NCI-H2171 treated with DMSO at 0.1 percent for 48 hours (cell line): ENCODE measurements at regions not wholly inside any gene's neighbourhood (a gene's known extent, or its start where the extent isn't known, plus 50 kb on each side); places are given as distances from the start of the nearest gene placed in this dataset.
"Not testable (repeated sequence)": the region's sequence is repeated elsewhere in the genome, so short reads cannot be mapped to it uniquely, and the experiment has no call there.

Experiments used
- DNase-seq: peaks from one replicate; lab custom pipeline; 2025; lab: John Stamatoyannopoulos, UW

GRCh38 chr13:76829572-76830327 is 56.5 kb downstream of the KCTD12 start:
- DNase-seq: no peak

DNA sequence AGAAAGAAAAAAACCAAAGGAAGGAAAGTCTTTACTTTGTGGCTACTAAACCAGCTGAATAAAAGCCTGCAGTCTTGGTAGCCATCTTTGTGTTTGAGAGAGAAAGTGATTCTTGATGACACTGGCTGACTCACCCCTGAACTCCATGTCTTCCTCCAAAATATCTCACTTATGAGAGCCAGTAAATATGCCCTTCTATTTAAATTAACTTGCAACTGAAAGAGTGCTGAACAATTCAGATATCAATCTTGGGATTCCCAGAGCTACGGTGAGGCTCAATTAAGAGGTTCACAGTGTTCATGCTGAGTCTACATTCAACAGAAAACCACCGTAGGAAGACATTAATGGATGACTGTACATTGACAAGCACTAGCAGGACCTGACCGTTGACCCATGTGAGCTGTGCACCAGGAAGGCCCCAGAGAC is 57.9 kb downstream of the KCTD12 start:
- no peak for DNase-seq

- no peak for DNase-seq
Observed at GRCh38 chr13:76826527-76826926, 59.7 kb downstream of the KCTD12 start.

GRCh38 chr13:76825430-76825829 is 60.8 kb downstream of the KCTD12 start:
- DNase-seq: no peak

DNA sequence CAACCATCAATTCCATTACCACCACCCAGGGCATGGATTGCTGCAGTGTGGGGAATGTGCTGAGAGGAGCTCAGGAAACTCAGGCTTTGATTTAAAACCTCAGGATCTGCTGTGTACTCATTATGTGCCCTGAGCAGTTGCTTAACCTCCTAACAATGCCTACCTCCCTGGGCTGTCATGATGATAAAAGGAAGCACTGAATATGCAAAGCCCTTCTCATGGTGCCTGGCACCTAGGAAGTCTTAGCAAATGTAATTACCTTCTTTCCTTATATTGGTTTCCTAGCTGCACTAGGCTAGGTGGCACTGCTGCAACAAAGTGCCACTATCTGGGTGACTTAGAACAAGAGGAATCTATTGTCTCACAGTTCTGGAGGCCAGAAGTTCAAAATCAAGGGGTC is 62.2 kb downstream of the KCTD12 start:
- DNase-seq: no peak

GRCh38 chr13:76822698-76823267 is 63.4 kb downstream of the KCTD12 start:
- peak; percentile 11 for DNase-seq

DNA sequence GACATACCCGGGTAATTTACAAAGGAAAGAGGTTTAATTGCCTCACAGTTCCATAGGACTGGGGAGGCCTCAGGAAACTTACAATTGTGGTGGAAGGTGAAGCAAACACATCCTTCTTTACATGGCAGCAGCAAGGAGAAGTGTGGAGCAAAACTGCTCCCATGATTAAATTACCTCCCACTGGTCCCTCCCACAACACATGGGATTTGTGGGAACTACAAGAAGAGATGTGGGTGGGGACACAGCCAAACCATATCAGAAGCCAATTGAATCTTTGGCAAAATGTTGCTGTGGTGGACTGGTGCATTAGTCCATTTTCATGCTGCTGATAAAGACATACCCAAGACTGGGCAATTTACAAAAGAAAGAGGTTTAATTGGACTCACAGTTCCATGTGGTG is 65.0 kb downstream of the KCTD12 start:
- not testable (repeated sequence) for DNase-seq

GRCh38 chr13:76820759-76821158 is 65.4 kb downstream of the KCTD12 start:
- no peak for DNase-seq

DNA sequence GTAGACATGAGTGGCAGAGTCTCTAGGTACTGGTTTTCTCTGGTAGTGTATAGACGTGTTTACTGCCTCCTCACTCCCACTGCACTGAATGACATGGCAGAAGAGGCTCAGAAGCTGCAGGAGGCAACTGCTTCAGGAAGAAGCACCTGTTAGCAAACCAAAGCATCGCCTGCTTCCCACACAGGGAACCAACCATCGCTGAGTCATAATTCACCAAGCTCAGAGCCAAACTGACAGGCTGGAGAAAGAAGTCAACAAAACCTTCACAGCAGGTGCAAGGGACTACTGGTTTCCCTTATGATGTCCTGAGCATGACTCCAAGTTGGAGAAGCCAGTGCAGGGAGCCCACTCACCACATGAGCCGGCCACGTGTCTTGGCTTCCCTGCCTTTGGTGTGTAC is 69.8 kb downstream of the KCTD12 start:
- DNase-seq: no peak

GRCh38 chr13:76815344-76815743 is 70.9 kb downstream of the KCTD12 start:
- DNase-seq: no peak

- DNase-seq: peak; percentile 49
Observed at GRCh38 chr13:76813891-76814290, 72.3 kb downstream of the KCTD12 start.

- DNase-seq: no peak
Observed at GRCh38 chr13:76813000-76813691, 73.1 kb downstream of the KCTD12 start.

DNA sequence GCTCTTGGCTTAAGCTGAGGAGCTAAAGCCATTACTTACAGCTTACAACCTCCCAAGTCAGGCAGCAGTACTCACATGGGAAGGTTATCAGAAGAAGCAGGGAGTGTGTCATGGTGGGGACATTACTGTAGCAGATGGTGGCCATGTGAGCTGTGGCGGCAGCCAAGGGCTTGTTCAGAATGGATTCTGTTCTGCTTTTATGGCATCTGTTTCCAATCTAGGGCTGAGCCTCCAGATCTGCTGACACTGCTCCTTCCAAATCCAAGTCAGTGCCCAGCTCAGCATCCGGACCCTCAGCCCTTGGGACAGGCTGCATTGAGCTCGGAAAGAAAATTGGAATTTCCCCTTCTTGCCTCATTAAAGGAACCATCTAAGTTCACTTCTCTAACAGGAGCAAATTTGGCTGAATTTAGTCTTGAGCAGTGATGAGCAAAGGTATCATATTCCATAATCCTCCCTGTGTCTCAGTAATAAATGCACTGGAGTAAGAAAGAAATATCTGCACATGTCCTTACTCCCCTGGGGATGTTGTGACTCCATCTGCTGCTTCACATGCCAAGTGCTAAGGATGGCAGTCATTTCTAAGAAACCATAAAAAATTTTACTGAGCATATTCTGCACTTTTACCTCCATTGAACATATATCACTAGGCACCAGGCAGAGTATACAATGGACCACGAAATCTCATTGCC is 73.9 kb downstream of the KCTD12 start:
- peak; percentile 96 for DNase-seq

- no peak for DNase-seq
Observed at GRCh38 chr13:76809389-76809788, 76.8 kb downstream of the KCTD12 start.

- no peak for DNase-seq
Observed at GRCh38 chr13:76808927-76809326, 77.3 kb downstream of the KCTD12 start.

- DNase-seq: no peak
Observed at GRCh38 chr13:76804801-76805200, 81.4 kb downstream of the KCTD12 start.

GRCh38 chr13:76803831-76804230 is 82.4 kb downstream of the KCTD12 start:
- DNase-seq: no peak

DNA sequence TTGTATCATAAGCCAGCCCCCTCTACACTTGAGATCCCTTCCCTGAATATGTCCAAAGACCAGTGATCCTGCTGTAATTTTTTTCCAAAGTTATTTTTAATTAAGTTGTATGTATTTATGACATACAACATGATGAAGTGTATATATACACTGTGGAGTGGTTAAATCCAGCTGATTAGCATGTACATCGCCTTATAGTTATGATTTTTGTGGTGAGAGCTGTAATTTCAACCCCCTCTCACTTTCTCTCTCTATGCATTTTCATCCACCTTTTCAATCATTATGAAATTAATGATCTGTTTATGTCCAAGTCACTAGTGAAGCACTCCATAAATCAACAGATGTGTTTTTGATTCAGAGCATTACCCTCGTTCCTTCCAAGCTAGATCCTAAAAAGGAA is 85.3 kb downstream of the KCTD12 start:
- DNase-seq: no peak

GRCh38 chr13:76799696-76800095 is 86.5 kb downstream of the KCTD12 start:
- no peak for DNase-seq

GRCh38 chr13:76798037-76798436 is 88.2 kb downstream of the KCTD12 start:
- no peak for DNase-seq

DNA sequence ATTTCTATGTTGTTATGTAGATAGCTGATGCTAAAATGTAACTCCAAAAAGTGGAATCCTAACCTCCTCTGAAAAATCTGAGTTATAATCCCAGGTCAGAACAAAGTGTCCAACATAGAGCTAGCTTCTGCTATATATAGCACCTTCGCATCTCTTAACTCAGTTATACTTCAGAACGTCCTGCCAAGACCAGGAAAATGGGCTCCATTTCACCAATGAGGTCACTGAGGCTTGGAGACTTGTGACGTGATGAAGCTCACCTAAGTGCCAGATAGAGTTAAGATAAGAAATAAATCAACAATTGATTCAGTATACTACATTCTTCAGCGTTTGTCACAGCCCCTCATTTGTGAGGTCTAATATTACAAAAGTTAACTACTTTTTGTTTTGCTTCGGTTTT is 88.8 kb downstream of the KCTD12 start:
- no peak for DNase-seq

DNA sequence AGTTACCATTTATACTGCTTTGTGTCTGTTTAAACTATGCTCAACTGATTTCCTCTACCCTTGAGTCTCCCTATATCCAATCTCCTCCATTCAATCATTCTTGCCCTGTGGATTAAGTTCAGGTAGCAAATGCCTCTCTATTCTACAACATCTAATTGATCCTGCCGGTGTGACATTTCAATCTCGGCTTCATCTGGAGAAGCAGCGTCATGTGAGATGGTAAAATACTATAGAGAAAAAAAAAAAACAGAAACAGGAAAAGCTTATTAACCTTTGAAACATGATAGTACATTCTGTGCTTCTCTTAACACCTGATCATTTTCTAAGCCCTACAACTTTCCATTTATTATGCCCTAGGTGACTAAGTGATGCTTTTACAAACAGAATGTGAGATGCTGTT is 89.4 kb downstream of the KCTD12 start:
- DNase-seq: peak; percentile 80
